ENCODE measurements at regions not wholly inside any gene's neighbourhood (a gene's known extent, or its start where the extent isn't known, plus 50 kb on each side); places are given as distances from the start of the nearest gene placed in this dataset.

DNA sequence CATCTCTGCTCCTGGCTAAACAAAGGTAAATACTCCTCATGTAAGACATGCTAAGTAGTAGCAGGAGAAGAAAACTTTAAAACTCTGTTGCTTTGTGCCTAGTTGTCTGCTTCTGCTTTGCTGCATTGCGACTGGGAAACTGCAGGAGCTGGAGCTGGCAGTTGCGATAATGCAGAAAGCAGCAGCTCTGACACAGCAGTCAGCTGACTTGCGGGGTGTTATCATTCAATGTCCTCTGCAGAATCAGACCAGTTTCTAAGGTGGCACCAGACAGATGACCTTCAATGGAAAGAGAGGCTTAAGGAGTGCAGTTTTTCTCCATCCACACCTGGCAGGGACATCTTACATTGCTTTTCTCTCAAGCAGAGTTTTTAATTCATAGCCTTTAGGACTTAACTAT is 69.9 kb upstream of the SOX4 start:
- no peaks in the 10 kb centered on the region for H3K9me2 ChIP-seq (ENCODE audit: insufficient read depth)
- no peaks in the 10 kb centered on the region for H3K79me2 ChIP-seq (ENCODE audit: insufficient read depth)
- H3K4me3 ChIP-seq: no peak overlapping the region
- H3K9ac ChIP-seq: no peak overlapping the region
- no peaks in the 10 kb centered on the region for H3F3A ChIP-seq (ENCODE audit: insufficient read depth)
- H3K9me3 ChIP-seq (ENCODE audit: low read depth): no peaks in the 10 kb centered on the region
- H3K4me1 ChIP-seq (ENCODE audit: insufficient read depth): no peaks in the 10 kb centered on the region
- H3K27me3 ChIP-seq (replicated peaks; ENCODE audit: insufficient read depth): no peaks in the 10 kb centered on the region
- no peak overlapping the region for H3K4me2 ChIP-seq (ENCODE audit: unreplicated experiment)
- in situ Hi-C loops (cut with MboI): no loop called here
- no peak for TF ChIP-seq EZH2 (IDR thresholded peaks at IDR 0.05; ENCODE audit: insufficient read depth, poor library complexity, severe bottlenecking)
- no peak for TF ChIP-seq EZH2phosphoT487 (IDR thresholded peaks at IDR 0.05; ENCODE audit: insufficient read depth, low read depth)
- WGBS, 2 experiments (ENCODE audit: low coverage in 1 of 2, low lambda C conversion rate in 2 of 2, missing lambda C conversion rate in 2 of 2): 37 to 40% methylated on average over 3 of the region's 3 CpGs
- no peak for DNase-seq
- no peaks in the 10 kb centered on the region for H4K20me1 ChIP-seq (ENCODE audit: insufficient read depth)
- no peak overlapping the region for H2AFZ ChIP-seq
- H3K36me3 ChIP-seq (ENCODE audit: low read depth): no peaks in the 10 kb centered on the region
- no peak overlapping the region for H3K27ac ChIP-seq

DNA sequence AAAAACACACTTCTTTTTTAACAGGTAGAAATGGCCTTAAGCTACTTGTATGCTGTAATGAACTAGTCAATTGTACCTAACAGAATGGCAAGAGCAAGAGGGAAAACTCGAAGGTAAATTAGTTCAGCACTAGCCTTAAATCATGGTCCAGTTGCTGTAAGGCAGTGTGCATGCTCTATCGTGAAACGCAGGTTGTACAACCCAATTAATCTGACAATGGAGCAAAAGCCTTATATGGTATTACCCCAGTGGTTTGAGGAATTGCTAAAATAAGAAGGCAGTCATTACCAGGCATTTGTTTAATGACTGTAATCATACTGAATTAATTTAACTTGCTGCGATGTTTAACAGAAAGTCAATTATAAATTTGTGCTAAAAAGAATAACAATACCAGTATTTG is 69.3 kb upstream of the SOX4 start:
- WGBS, 2 experiments (ENCODE audit: low coverage in 1 of 2, low lambda C conversion rate in 2 of 2, missing lambda C conversion rate in 2 of 2): 71 to 72% methylated on average over 4 of the region's 4 CpGs
- H3K4me3 ChIP-seq: no peak overlapping the region
- no peaks in the 10 kb centered on the region for H3K9me3 ChIP-seq (ENCODE audit: low read depth)
- no peak for DNase-seq
- no peaks in the 10 kb centered on the region for H4K20me1 ChIP-seq (ENCODE audit: insufficient read depth)
- no peak overlapping the region for H3K4me2 ChIP-seq (ENCODE audit: unreplicated experiment)
- H3K27me3 ChIP-seq (replicated peaks; ENCODE audit: insufficient read depth): no peaks in the 10 kb centered on the region
- TF ChIP-seq EZH2phosphoT487 (IDR thresholded peaks at IDR 0.05; ENCODE audit: insufficient read depth, low read depth) (no peak), EZH2 (IDR thresholded peaks at IDR 0.05; ENCODE audit: insufficient read depth, poor library complexity, severe bottlenecking) (no peak)
- no peak overlapping the region for H3K9ac ChIP-seq
- in situ Hi-C loops (cut with MboI): no loop called here
- no peak overlapping the region for H2AFZ ChIP-seq
- no peak overlapping the region for H3K27ac ChIP-seq
- no peaks in the 10 kb centered on the region for H3K9me2 ChIP-seq (ENCODE audit: insufficient read depth)
- no peaks in the 10 kb centered on the region for H3K79me2 ChIP-seq (ENCODE audit: insufficient read depth)
- no peaks in the 10 kb centered on the region for H3F3A ChIP-seq (ENCODE audit: insufficient read depth)
- no peaks in the 10 kb centered on the region for H3K4me1 ChIP-seq (ENCODE audit: insufficient read depth)
- no peaks in the 10 kb centered on the region for H3K36me3 ChIP-seq (ENCODE audit: low read depth)

DNA sequence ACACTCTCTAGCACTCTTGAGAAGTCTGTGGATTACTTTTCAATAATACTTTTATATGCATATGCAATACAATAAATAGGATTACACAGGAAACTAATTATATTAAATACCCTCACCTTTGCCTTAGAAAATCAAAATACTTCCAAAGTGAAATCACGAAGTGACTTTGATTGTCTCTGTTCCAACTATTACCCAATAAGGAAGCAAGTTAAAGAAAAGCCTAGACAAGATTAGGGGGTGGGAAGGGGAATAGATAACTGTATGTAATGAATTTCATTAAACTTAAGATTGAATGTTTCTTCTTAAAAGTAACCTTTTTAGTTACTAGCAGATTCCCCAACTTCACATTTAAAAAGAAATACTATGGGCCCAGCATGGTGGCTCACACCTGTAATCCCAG is 66.6 kb upstream of the SOX4 start:
- no peaks in the 10 kb centered on the region for H3K4me1 ChIP-seq (ENCODE audit: insufficient read depth)
- no peak overlapping the region for H3K27ac ChIP-seq
- no peak overlapping the region for H3K9ac ChIP-seq
- H3K9me2 ChIP-seq (ENCODE audit: insufficient read depth): no peaks in the 10 kb centered on the region
- H2AFZ ChIP-seq: no peak overlapping the region
- TF ChIP-seq EZH2phosphoT487 (IDR thresholded peaks at IDR 0.05; ENCODE audit: insufficient read depth, low read depth) (no peak), EZH2 (IDR thresholded peaks at IDR 0.05; ENCODE audit: insufficient read depth, poor library complexity, severe bottlenecking) (no peak)
- H3K27me3 ChIP-seq (replicated peaks; ENCODE audit: insufficient read depth): no peaks in the 10 kb centered on the region
- H3K79me2 ChIP-seq (ENCODE audit: insufficient read depth): no peaks in the 10 kb centered on the region
- H4K20me1 ChIP-seq (ENCODE audit: insufficient read depth): no peaks in the 10 kb centered on the region
- H3K4me2 ChIP-seq (ENCODE audit: unreplicated experiment): no peak overlapping the region
- no peaks in the 10 kb centered on the region for H3K36me3 ChIP-seq (ENCODE audit: low read depth)
- no peak overlapping the region for H3K4me3 ChIP-seq
- in situ Hi-C loops (cut with MboI): no loop called here
- no peak for DNase-seq
- WGBS, 2 experiments (ENCODE audit: low coverage in 1 of 2, low lambda C conversion rate in 2 of 2, missing lambda C conversion rate in 2 of 2): 34% methylated on average over 1 of the region's 1 CpG
- H3K9me3 ChIP-seq (ENCODE audit: low read depth): no peaks in the 10 kb centered on the region
- H3F3A ChIP-seq (ENCODE audit: insufficient read depth): no peaks in the 10 kb centered on the region

DNA sequence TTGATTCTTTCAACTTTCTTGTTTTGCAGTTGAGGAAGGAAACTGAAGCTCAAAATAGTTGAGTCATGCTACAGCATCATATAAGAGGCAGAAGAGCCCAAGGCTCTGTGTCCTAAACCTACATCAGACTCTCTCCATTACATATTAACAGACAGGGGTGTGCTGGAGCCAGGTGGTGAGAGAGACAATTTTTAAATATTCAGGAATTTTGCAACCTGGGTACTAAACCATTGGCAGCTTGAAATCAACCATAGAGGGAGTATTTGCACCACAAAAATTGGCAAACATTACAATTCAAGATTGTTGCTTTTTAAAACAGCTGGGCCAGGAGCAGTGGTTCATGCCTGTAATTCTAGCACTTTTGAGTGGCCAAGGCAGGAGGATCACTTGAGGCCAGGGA is 65.8 kb upstream of the SOX4 start:
- no peaks in the 10 kb centered on the region for H3K4me1 ChIP-seq (ENCODE audit: insufficient read depth)
- no peaks in the 10 kb centered on the region for H3K9me3 ChIP-seq (ENCODE audit: low read depth)
- H3K4me3 ChIP-seq: no peak overlapping the region
- no peaks in the 10 kb centered on the region for H3K79me2 ChIP-seq (ENCODE audit: insufficient read depth)
- H3K36me3 ChIP-seq (ENCODE audit: low read depth): no peaks in the 10 kb centered on the region
- no peaks in the 10 kb centered on the region for H3K27me3 ChIP-seq (replicated peaks; ENCODE audit: insufficient read depth)
- no peaks in the 10 kb centered on the region for H3F3A ChIP-seq (ENCODE audit: insufficient read depth)
- no peak for DNase-seq
- H2AFZ ChIP-seq: no peak overlapping the region
- no peak overlapping the region for H3K9ac ChIP-seq
- H4K20me1 ChIP-seq (ENCODE audit: insufficient read depth): no peaks in the 10 kb centered on the region
- in situ Hi-C loops (cut with MboI): no loop called here
- no peak overlapping the region for H3K4me2 ChIP-seq (ENCODE audit: unreplicated experiment)
- TF ChIP-seq EZH2 (IDR thresholded peaks at IDR 0.05; ENCODE audit: insufficient read depth, poor library complexity, severe bottlenecking): no peak
- H3K27ac ChIP-seq: no peak overlapping the region
- no peaks in the 10 kb centered on the region for H3K9me2 ChIP-seq (ENCODE audit: insufficient read depth)

DNA sequence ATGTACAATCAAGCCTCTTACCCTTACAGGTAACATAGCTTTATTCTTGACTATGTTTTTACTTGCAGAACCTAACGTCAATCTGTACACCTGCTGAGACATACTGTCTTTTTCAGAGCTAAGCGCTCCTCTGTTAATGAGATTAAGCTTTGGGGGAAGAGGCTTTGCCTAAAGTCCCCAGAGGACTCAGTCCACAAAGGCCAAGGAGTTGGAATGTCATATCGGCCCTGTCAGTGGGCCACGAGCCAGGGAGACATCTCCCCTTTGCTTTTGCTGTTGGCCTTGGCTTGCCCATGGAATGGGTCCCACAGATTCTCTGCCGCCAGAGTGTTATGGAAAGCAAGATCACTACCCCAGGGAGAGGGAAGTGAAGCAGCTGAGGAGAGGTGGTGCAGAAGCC is 64.1 kb upstream of the SOX4 start:
- Histone ChIP-seq H3K9me3 (ENCODE audit: low read depth) (no peaks in the 10 kb centered on the region), H3K9me2 (ENCODE audit: insufficient read depth) (no peaks in the 10 kb centered on the region)

More for the DNA sequence above, 64.1 kb upstream of the SOX4 start:
- Histone ChIP-seq H3K36me3 (ENCODE audit: low read depth) (no peaks in the 10 kb centered on the region), H3K9ac (no peak overlapping the region), H3K4me3 (no peak overlapping the region), H3K4me1 (ENCODE audit: insufficient read depth) (no peaks in the 10 kb centered on the region), H3F3A (ENCODE audit: insufficient read depth) (no peaks in the 10 kb centered on the region), H3K27me3 (replicated peaks; ENCODE audit: insufficient read depth) (no peaks in the 10 kb centered on the region), H4K20me1 (ENCODE audit: insufficient read depth) (no peaks in the 10 kb centered on the region), H3K79me2 (ENCODE audit: insufficient read depth) (no peaks in the 10 kb centered on the region), H2AFZ (no peak overlapping the region), H3K27ac (no peak overlapping the region), H3K4me2 (ENCODE audit: unreplicated experiment) (no peak overlapping the region)
- no peak for TF ChIP-seq EZH2 (IDR thresholded peaks at IDR 0.05; ENCODE audit: insufficient read depth, poor library complexity, severe bottlenecking)
- TF ChIP-seq EZH2phosphoT487 (IDR thresholded peaks at IDR 0.05; ENCODE audit: insufficient read depth, low read depth): no peak
- in situ Hi-C loops (cut with MboI): no loop called here
- 63 to 77% methylated on average over 5 of the region's 5 CpGs for WGBS, 2 experiments (ENCODE audit: low coverage in 1 of 2, low lambda C conversion rate in 2 of 2, missing lambda C conversion rate in 2 of 2)
- no peak for DNase-seq

Data from GM23248 (cell line).